ENCODE measurements at regions not wholly inside any gene's neighbourhood (a gene's known extent, or its start where the extent isn't known, plus 50 kb on each side); places are given as distances from the start of the nearest gene placed in this dataset.

DNA sequence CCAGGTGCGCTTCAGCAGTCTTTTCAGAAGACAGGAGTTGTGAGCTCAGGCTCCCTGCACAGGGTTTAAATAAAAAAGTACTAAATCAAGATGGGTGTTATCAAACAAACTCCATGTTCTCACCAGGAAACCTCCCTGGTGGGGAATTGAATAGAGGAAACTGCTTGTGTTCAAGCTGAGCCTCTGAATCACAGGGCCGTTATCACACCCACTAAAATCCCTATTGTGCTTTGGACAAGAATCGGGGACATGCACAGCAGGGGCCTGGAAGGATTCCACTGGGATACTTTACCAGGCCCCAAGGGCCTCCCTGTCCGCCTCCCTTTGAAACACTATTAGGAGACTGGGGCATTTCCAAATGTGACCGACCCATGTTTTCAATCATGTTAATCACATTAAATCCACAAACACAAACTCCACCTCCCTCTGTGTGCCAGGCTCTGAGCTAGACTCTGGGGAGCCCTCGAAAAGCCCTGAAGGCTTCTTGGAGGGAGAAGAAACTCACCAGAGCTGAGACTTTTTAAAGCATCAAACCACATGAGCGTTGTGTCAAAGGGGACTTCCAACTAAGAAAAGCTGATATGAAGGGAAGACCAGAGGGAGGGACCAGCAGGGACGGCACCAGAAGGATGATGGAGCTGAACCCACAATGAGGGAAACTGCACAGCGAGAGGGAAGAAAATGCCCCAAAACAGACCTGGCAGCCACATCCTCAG lies 458.7 kb upstream of the ID2 start:
- no peak overlapping the region for H2BK5ac ChIP-seq (ENCODE audit: low read depth, low read length, poor library complexity, severe bottlenecking)
- H3K9me3 ChIP-seq (ENCODE audit: control insufficient read depth, low read length): no peaks in the 10 kb centered on the region
- WGBS: 90% methylated on average over 9 of the region's 9 CpGs
- no peak overlapping the region for H2BK12ac ChIP-seq (ENCODE audit: low read length in 2 of 2)
- H3K23ac ChIP-seq (ENCODE audit: low read length in 2 of 2): no peak overlapping the region
- H3K9ac ChIP-seq (ENCODE audit: low read length): no peak overlapping the region
- no peaks in the 10 kb centered on the region for H3K79me1 ChIP-seq (replicated peaks; ENCODE audit: low read length, poor library complexity, severe bottlenecking)
- H4K8ac ChIP-seq (ENCODE audit: low read length): no peak overlapping the region
- no peaks in the 10 kb centered on the region for H3K4me1 ChIP-seq (ENCODE audit: control insufficient read depth, insufficient read depth, low read depth, low read length)
- H3K14ac ChIP-seq (ENCODE audit: low read length in 2 of 2): no peak overlapping the region
- H3K27ac ChIP-seq (ENCODE audit: low read length, poor library complexity, severe bottlenecking): no peak overlapping the region
- no peak overlapping the region for H2AK5ac ChIP-seq (ENCODE audit: low read length, severe bottlenecking)
- no peak overlapping the region for H3K18ac ChIP-seq (ENCODE audit: low read depth in 1 of 2, low read length in 2 of 2)
- H3K4ac ChIP-seq (ENCODE audit: low read depth in 1 of 2, low read length in 2 of 2): no peak overlapping the region
- no peak overlapping the region for H4K91ac ChIP-seq (ENCODE audit: low read length)
- H2BK120ac ChIP-seq (ENCODE audit: low read depth, low read length): no peak overlapping the region
- H2AFZ ChIP-seq (ENCODE audit: low read depth, low read length): no peak overlapping the region
- H3K4me3 ChIP-seq (ENCODE audit: insufficient read depth in 1 of 2, low read depth in 1 of 2, low read length in 2 of 2): no peak overlapping the region
- no peak overlapping the region for H2BK15ac ChIP-seq (ENCODE audit: low read depth, poor library complexity, severe bottlenecking)
- no peak for DNase-seq
- no peaks in the 10 kb centered on the region for H3K27me3 ChIP-seq (ENCODE audit: control insufficient read depth in 1 of 2, insufficient read depth in 1 of 2, low read length in 2 of 2)
- H3K4me2 ChIP-seq (ENCODE audit: low read length, poor library complexity, severe bottlenecking): no peak overlapping the region
- no peaks in the 10 kb centered on the region for H3K36me3 ChIP-seq (ENCODE audit: control insufficient read depth in 1 of 2, insufficient read depth in 2 of 2, low read depth in 1 of 2, low read length in 2 of 2)

DNA sequence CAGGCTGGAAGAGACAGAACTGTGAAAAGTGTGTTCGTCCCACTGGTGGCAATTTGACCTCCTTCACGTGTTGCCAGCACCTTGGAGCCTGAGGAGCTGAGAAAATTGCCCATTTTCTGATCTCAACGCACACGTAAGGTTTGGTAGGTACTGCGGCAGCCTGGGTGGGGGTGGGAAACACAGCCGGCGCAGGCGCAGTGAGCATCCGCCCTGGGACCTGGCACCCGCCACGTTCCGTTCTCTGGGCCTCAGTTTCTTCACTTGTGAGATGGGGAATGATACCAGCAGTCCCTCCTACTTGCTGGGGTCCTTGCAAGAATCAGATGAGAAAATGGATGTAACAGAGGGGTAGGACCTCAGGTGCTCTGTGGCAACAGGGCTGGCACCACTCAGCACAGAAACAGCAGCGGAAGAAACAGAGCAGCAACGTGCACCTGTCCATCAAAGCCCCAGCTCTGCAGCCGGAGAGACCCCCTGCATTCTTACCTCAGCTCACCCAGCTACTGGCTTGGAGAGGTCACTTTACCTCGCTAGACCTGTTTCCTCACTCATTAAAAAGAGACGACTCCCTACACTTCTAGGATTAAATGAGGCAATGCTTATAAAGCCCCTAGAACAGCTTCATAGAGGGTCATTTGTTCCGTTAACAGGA lies 458.0 kb upstream of the ID2 start:
- H3K27me3 ChIP-seq (ENCODE audit: control insufficient read depth in 1 of 2, insufficient read depth in 1 of 2, low read length in 2 of 2): no peaks in the 10 kb centered on the region

DNA sequence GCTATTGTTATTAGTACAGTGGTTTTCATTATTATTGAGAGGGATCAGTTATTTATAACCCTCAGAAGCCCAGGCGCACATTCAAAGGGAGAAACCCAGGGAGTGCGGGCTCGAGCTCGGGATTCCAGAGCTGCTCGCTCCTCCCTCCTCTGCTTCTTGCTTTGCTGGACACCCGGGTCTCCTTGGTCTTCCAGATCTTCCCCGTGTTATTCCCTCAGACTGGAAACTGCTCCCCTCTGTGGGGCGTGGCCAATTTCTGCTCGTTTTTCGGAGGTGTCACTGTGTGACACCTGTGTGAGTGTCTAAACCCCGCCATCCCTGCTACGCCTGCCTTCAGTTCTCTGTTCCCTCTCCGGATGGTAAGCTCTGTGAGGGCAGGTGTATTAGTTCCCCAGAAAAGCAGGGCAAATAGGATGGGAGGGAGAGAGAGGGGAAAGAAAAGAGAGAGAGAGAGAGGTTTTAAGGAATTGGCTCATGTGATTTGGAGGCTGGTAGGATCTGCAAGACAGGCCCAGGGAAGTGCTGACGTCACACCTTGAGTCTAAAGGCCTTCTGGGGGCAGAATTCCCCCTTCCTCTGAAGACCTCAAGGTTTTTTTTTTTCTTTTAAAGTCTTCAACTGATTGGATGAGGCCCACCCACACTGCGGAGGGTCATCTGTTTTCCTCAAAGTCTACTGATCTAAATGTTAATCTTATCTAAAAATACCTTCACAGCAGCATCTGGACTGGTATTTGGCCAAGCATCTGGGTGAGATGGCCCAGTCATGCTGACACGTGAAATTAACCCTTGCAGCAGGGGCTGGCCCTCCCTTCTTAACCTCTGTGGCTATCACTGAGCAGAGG lies 457.3 kb upstream of the ID2 start:
- H4K91ac ChIP-seq (ENCODE audit: low read length): no peak overlapping the region
- H3K18ac ChIP-seq (ENCODE audit: low read depth in 1 of 2, low read length in 2 of 2): no peak overlapping the region
- H2BK5ac ChIP-seq (ENCODE audit: low read depth, low read length, poor library complexity, severe bottlenecking): no peak overlapping the region
- no peak overlapping the region for H3K14ac ChIP-seq (ENCODE audit: low read length in 2 of 2)
- H3K27ac ChIP-seq (ENCODE audit: low read length, poor library complexity, severe bottlenecking): no peak overlapping the region
- H2BK15ac ChIP-seq (ENCODE audit: low read depth, poor library complexity, severe bottlenecking): no peak overlapping the region
- H3K27me3 ChIP-seq (ENCODE audit: control insufficient read depth in 1 of 2, insufficient read depth in 1 of 2, low read length in 2 of 2): no peaks in the 10 kb centered on the region
- no peak overlapping the region for H2BK120ac ChIP-seq (ENCODE audit: low read depth, low read length)
- no peak overlapping the region for H3K4me3 ChIP-seq (ENCODE audit: insufficient read depth in 1 of 2, low read depth in 1 of 2, low read length in 2 of 2)
- no peak overlapping the region for H3K4me2 ChIP-seq (ENCODE audit: low read length, poor library complexity, severe bottlenecking)
- WGBS: 90% methylated on average over 16 of the region's 16 CpGs
- H3K4me1 ChIP-seq (ENCODE audit: control insufficient read depth, insufficient read depth, low read depth, low read length): no peaks in the 10 kb centered on the region
- H3K9me3 ChIP-seq (ENCODE audit: control insufficient read depth, low read length): no peaks in the 10 kb centered on the region
- H3K23ac ChIP-seq (ENCODE audit: low read length in 2 of 2): no peak overlapping the region
- no peak for DNase-seq
- no peaks in the 10 kb centered on the region for H3K36me3 ChIP-seq (ENCODE audit: control insufficient read depth in 1 of 2, insufficient read depth in 2 of 2, low read depth in 1 of 2, low read length in 2 of 2)
- H3K4ac ChIP-seq (ENCODE audit: low read depth in 1 of 2, low read length in 2 of 2): no peak overlapping the region
- no peak overlapping the region for H3K9ac ChIP-seq (ENCODE audit: low read length)
- no peak overlapping the region for H2AFZ ChIP-seq (ENCODE audit: low read depth, low read length)
- no peak overlapping the region for H2BK12ac ChIP-seq (ENCODE audit: low read length in 2 of 2)
- H2AK5ac ChIP-seq (ENCODE audit: low read length, severe bottlenecking): no peak overlapping the region
- H4K8ac ChIP-seq (ENCODE audit: low read length): no peak overlapping the region
- H3K79me1 ChIP-seq (replicated peaks; ENCODE audit: low read length, poor library complexity, severe bottlenecking): no peaks in the 10 kb centered on the region

More for the DNA sequence above, 458.0 kb upstream of the ID2 start:
- Histone ChIP-seq H3K36me3 (ENCODE audit: control insufficient read depth in 1 of 2, insufficient read depth in 2 of 2, low read depth in 1 of 2, low read length in 2 of 2) (no peaks in the 10 kb centered on the region), H3K4me1 (ENCODE audit: control insufficient read depth, insufficient read depth, low read depth, low read length) (no peaks in the 10 kb centered on the region), H3K4me3 (ENCODE audit: insufficient read depth in 1 of 2, low read depth in 1 of 2, low read length in 2 of 2) (no peak overlapping the region), H2BK5ac (ENCODE audit: low read depth, low read length, poor library complexity, severe bottlenecking) (no peak overlapping the region), H2AK5ac (ENCODE audit: low read length, severe bottlenecking) (no peak overlapping the region), H3K9ac (ENCODE audit: low read length) (no peak overlapping the region), H3K23ac (ENCODE audit: low read length in 2 of 2) (no peak overlapping the region), H3K79me1 (replicated peaks; ENCODE audit: low read length, poor library complexity, severe bottlenecking) (no peaks in the 10 kb centered on the region), H3K9me3 (ENCODE audit: control insufficient read depth, low read length) (no peaks in the 10 kb centered on the region), H4K8ac (ENCODE audit: low read length) (no peak overlapping the region), H2BK15ac (ENCODE audit: low read depth, poor library complexity, severe bottlenecking) (no peak overlapping the region), H3K4me2 (ENCODE audit: low read length, poor library complexity, severe bottlenecking) (no peak overlapping the region), H2BK12ac (ENCODE audit: low read length in 2 of 2) (no peak overlapping the region), H4K91ac (ENCODE audit: low read length) (no peak overlapping the region), H2AFZ (ENCODE audit: low read depth, low read length) (no peak overlapping the region), H3K27ac (ENCODE audit: low read length, poor library complexity, severe bottlenecking) (no peak overlapping the region), H3K18ac (ENCODE audit: low read depth in 1 of 2, low read length in 2 of 2) (no peak overlapping the region), H3K14ac (ENCODE audit: low read length in 2 of 2) (no peak overlapping the region), H3K4ac (ENCODE audit: low read depth in 1 of 2, low read length in 2 of 2) (no peak overlapping the region), H2BK120ac (ENCODE audit: low read depth, low read length) (no peak overlapping the region)
- DNase-seq: no peak
- WGBS: 93% methylated on average over 17 of the region's 18 CpGs

DNA sequence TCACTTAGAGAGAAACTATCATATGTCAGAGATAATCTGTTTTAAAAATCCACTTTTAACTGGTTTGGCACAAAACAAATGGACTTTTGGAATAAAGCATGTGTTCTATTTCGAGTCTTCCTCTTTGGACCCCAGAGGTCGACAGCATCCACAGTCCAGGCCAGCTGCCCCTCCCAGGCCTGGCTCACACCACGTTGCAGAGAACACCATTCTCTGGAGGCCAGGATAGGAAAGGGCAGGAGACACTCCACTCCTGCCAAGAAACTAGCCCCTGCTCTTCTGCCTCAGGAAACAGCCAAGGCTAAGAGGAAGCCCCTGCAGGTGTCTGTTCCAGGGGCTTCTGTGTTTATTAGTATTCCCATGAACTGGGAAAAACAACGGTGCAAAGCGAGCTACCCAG lies 456.6 kb upstream of the ID2 start:
- Histone ChIP-seq H2AFZ (ENCODE audit: low read depth, low read length) (no peak overlapping the region), H2BK12ac (ENCODE audit: low read length in 2 of 2) (no peak overlapping the region), H2AK5ac (ENCODE audit: low read length, severe bottlenecking) (no peak overlapping the region), H3K4me2 (ENCODE audit: low read length, poor library complexity, severe bottlenecking) (no peak overlapping the region), H2BK15ac (ENCODE audit: low read depth, poor library complexity, severe bottlenecking) (no peak overlapping the region), H3K18ac (ENCODE audit: low read depth in 1 of 2, low read length in 2 of 2) (no peak overlapping the region), H3K79me1 (replicated peaks; ENCODE audit: low read length, poor library complexity, severe bottlenecking) (no peaks in the 10 kb centered on the region), H3K23ac (ENCODE audit: low read length in 2 of 2) (no peak overlapping the region), H3K14ac (ENCODE audit: low read length in 2 of 2) (no peak overlapping the region), H3K9me3 (ENCODE audit: control insufficient read depth, low read length) (no peaks in the 10 kb centered on the region), H3K4me1 (ENCODE audit: control insufficient read depth, insufficient read depth, low read depth, low read length) (no peaks in the 10 kb centered on the region), H2BK5ac (ENCODE audit: low read depth, low read length, poor library complexity, severe bottlenecking) (no peak overlapping the region), H4K91ac (ENCODE audit: low read length) (no peak overlapping the region), H3K4ac (ENCODE audit: low read depth in 1 of 2, low read length in 2 of 2) (no peak overlapping the region), H3K27ac (ENCODE audit: low read length, poor library complexity, severe bottlenecking) (no peak overlapping the region), H3K27me3 (ENCODE audit: control insufficient read depth in 1 of 2, insufficient read depth in 1 of 2, low read length in 2 of 2) (no peaks in the 10 kb centered on the region), H3K36me3 (ENCODE audit: control insufficient read depth in 1 of 2, insufficient read depth in 2 of 2, low read depth in 1 of 2, low read length in 2 of 2) (no peaks in the 10 kb centered on the region), H3K4me3 (ENCODE audit: insufficient read depth in 1 of 2, low read depth in 1 of 2, low read length in 2 of 2) (no peak overlapping the region), H2BK120ac (ENCODE audit: low read depth, low read length) (no peak overlapping the region), H4K8ac (ENCODE audit: low read length) (no peak overlapping the region), H3K9ac (ENCODE audit: low read length) (no peak overlapping the region)
- DNase-seq: no peak
- 70% methylated on average over 5 of the region's 5 CpGs for WGBS

Data from mesenchymal stem cell (in vitro differentiated cells and primary cell).